ENCODE measurements at regions not wholly inside any gene's neighbourhood (a gene's known extent, or its start where the extent isn't known, plus 50 kb on each side); places are given as distances from the start of the nearest gene placed in this dataset.

DNA sequence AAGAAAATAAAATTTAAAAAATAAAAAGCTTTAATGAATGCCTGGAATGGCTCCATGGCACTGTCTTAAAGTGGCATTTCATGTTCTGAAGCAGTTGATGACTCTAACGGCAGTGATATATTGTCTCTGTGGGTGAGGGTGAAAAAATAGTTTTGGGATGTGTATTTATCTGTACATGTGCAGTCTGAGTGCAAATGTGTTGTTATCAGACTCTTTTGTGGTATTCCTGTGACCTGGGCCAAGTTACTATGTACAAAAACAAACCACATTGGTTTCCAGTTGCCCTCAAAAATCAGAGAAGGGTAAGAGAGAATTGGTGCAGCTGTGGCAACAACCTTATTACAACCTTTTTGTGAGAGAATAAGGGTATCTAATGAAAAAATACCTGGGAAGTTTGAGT lies 81.7 kb upstream of the CCDC91 start:
- TF ChIP-seq, protein P1, sequence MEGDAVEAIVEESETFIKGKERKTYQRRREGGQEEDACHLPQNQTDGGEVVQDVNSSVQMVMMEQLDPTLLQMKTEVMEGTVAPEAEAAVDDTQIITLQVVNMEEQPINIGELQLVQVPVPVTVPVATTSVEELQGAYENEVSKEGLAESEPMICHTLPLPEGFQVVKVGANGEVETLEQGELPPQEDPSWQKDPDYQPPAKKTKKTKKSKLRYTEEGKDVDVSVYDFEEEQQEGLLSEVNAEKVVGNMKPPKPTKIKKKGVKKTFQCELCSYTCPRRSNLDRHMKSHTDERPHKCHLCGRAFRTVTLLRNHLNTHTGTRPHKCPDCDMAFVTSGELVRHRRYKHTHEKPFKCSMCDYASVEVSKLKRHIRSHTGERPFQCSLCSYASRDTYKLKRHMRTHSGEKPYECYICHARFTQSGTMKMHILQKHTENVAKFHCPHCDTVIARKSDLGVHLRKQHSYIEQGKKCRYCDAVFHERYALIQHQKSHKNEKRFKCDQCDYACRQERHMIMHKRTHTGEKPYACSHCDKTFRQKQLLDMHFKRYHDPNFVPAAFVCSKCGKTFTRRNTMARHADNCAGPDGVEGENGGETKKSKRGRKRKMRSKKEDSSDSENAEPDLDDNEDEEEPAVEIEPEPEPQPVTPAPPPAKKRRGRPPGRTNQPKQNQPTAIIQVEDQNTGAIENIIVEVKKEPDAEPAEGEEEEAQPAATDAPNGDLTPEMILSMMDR (IDR thresholded peaks at IDR 0.05; ENCODE audit: poor library complexity, severe bottlenecking), result no peak
- TF ChIP-seq, protein P2, sequence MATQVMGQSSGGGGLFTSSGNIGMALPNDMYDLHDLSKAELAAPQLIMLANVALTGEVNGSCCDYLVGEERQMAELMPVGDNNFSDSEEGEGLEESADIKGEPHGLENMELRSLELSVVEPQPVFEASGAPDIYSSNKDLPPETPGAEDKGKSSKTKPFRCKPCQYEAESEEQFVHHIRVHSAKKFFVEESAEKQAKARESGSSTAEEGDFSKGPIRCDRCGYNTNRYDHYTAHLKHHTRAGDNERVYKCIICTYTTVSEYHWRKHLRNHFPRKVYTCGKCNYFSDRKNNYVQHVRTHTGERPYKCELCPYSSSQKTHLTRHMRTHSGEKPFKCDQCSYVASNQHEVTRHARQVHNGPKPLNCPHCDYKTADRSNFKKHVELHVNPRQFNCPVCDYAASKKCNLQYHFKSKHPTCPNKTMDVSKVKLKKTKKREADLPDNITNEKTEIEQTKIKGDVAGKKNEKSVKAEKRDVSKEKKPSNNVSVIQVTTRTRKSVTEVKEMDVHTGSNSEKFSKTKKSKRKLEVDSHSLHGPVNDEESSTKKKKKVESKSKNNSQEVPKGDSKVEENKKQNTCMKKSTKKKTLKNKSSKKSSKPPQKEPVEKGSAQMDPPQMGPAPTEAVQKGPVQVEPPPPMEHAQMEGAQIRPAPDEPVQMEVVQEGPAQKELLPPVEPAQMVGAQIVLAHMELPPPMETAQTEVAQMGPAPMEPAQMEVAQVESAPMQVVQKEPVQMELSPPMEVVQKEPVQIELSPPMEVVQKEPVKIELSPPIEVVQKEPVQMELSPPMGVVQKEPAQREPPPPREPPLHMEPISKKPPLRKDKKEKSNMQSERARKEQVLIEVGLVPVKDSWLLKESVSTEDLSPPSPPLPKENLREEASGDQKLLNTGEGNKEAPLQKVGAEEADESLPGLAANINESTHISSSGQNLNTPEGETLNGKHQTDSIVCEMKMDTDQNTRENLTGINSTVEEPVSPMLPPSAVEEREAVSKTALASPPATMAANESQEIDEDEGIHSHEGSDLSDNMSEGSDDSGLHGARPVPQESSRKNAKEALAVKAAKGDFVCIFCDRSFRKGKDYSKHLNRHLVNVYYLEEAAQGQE (IDR thresholded peaks at IDR 0.05; ENCODE audit: borderline replicate concordance), result no peak
- TF ChIP-seq POLR2AphosphoS5 (IDR thresholded peaks at IDR 0.05) (no peak), EP300 (conservative IDR thresholded peaks at IDR 0.05; ENCODE audit: poor library complexity, severe bottlenecking) (no peak), RAD21 (conservative IDR thresholded peaks at IDR 0.05) (no peak), EZH2 (IDR thresholded peaks at IDR 0.05; ENCODE audit: borderline replicate concordance, insufficient read depth, low read length, poor library complexity, severe bottlenecking) (no peak)

Data from neural cell (in vitro differentiated cells).